Right renal cortex interstitium (tissue), 3 donors: ENCODE measurements at regions not wholly inside any gene's neighbourhood (a gene's known extent, or its start where the extent isn't known, plus 50 kb on each side); places are given as distances from the start of the nearest gene placed in this dataset.

Experiments used
- DNase-seq, 3 donors: peaks; one replicate each; pipeline ENCODE4 v3.0.0-alpha.2; 2013; ENCODE audit warnings: low read depth in 3 of 3, low spot score in 2 of 3

DNA sequence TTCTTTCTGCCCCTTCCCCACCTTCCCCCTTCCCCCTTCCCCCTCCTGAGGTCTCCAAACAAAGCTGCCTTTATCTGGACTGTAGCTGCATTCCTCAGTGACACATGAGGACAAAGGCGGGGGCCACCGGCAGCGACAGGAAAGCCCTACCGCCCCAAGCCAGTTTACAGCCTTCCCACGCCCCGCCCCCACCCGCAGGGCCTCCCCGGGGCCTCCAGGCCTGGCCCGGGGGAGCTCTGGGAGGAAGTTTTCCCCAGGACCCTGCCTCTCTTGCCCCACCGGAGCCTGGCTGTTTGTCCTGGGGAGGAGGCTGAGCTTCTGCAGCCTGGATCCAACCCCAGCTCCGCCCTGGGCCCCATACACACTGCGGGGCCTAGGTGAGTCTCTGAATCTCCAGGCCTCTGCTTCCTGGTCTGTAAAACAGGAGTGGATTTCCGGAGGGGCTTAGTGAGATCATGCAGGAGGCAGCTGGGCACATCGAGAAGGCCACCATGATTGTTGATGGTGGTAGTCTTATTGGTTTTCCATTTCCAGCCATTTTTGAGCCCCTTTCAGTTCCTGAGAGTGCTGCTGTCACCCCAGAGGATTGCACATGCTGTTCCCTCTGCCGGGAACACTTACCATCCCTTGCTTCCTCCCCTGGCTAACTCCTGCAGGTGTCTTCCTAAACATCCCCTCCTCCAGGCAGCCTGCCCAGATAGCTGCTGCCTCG is 130.7 kb downstream of the MN1 start:
- DNase-seq: peak in 1 of 3 donors; percentile 72

GRCh38 chr22:27671413-27671935 is 130.1 kb downstream of the MN1 start:
- DNase-seq: no peak

DNA sequence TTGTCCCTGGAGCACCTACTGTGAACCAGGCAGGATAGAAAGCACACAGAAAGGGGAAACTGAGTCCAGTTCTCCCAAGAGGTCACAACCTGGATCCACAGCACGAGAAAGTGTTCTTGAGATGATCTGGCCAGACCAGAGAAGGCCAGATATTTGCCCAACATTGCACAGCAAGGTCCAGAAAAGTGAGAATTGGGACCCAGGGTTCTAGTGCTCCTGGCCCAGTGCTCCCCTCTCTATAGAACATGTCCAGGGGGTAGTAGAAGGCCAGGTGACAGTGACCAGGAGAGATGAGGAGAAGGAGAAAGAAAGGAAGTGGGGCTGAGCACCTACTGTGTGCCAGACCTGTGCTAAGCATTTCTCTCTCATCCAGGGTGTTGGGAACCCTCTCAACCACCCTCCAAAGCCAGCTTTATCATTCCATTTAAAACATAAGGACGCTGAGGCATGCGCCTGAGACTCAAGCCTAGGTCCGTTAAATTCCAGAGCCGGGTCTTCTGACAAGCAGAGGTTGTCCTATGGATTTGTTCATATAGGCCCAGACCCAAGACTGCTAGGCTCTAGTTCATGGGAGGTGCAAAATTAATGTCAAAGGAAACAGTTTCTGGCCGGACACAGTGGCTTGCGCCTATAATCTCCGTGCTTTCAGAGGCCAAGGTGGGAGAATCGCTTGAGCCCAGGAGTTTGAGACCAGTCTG is 128.7 kb downstream of the MN1 start:
- DNase-seq: no peak

DNA sequence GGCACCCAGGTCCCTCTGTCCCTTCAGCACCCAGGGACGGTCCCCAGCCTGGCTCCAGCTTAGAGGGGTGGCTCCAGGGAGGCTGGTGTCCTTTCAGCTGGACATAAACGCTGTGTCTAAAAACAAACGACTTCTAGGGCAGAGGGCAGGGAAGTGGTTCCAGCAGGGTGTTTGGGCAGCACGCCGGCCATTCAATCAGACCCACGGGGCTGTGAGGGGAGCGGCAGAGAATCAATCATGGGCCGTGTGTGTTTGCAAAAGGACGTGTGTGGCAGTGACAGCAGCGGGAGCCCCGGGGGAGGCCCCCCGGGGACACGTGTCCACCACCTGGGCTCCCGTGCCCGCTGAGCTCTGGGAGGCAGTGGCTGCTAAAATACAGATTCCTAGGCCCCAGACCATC is 127.7 kb downstream of the MN1 start:
- DNase-seq: no peak

GRCh38 chr22:27674261-27674923 is 127.2 kb downstream of the MN1 start:
- DNase-seq: no peak

GRCh38 chr22:27676545-27677213 is 124.9 kb downstream of the MN1 start:
- no peak for DNase-seq

GRCh38 chr22:27677905-27678458 is 123.6 kb downstream of the MN1 start:
- DNase-seq: peak in 1 of 3 donors; percentile 33

DNA sequence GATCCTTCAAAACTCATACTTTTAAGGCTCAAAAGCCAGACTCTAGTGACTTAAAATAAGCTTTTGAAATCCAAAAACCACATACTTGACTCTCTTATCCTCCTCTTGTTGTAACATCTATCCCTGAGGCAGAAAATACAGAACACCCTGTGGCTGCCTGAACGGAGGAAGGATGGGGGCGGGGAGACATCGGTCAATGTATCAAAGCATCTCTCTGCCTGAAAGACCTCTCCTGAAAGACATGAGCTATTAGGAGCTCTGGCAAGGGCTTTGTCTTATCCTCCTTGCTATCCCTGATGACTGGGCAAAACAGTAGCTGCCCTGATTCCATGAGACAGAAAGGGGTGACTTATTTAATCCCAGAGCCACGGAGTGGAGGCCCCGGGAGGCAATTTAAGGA is 122.4 kb downstream of the MN1 start:
- DNase-seq: no peak

DNA sequence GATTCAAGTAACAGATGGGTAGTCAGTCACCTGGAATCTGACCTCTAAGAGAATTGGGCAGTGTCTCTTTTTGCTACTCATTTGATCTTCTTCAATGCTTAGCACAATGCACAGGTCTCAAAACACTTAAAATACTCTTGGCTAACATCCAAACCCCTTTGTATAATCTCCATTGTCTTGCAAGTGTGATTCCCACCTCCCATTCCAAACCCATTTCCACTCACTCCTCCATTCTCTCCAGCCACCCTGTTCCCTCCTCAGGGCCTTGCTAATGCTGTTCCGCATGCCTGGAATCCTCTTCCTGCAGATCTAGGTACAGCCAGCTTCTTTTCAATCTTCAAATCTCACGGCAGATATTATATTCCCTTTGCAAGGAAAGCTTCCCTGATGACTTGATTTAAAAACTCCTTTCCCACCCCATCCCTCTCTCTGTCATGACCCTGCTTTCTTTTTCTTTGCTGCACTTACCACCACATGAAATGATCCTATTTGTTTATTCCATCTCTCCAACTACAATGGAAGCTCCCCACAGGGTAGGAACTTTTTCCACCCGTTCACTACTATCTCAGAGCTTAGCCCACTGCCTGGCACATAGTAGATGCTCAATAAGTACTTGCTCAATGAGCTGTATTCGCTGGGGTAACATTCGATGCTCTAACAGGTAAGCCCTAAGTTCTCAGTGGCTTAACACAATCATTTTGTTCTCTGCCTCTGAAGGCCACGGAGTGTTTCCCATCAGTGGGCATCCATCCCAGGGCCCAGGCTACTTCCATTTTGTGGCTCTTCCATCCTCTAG is 121.7 kb downstream of the MN1 start:
- no peak for DNase-seq

- no peak for DNase-seq
These were observed 120.9 kb downstream of the MN1 start for GRCh38 chr22:27680636-27681035.

DNA sequence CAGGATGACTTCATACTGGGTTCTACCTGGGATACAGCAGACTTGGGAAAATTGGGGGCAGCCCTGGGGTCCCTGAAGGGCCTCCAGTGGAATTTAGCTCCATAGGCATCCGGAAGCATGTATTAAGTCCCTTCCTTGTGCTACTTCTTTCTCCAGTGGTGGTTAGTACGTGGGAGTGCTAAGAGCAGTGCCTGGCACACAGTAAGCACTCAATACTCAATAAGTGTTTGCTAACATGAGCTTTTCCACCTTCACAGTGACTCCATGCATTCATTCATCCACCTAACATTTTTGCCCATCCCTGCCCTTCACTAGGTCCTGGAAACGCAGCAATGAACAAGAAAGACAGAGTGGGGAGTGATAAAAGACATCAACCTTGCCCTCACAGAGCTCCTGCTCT is 120.5 kb downstream of the MN1 start:
- no peak for DNase-seq

GRCh38 chr22:27682437-27682836 is 119.1 kb downstream of the MN1 start:
- DNase-seq: no peak

- DNase-seq: no peak
These were observed 116.7 kb downstream of the MN1 start for GRCh38 chr22:27684901-27685300.

- no peak for DNase-seq
These were observed 116.0 kb downstream of the MN1 start for GRCh38 chr22:27685515-27685914.

DNA sequence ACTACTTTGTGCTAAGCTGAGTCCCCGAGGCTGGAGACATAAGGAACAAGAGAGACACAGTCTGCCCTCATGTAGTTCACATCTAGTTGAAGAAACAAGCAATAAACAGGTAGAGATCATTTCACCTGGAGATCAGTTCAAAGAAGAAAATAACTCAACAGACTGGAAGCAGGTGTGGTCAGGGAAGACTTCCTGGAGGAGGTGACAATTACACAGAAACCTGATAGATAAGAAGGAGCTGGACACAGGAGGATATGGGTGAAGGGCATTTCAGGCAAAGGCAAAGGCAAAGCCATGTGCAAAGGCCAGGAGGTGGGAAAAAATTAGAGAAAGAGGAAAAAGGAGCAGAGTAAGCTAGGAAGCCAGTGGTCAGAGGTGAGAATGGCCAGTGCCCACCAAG is 115.6 kb downstream of the MN1 start:
- no peak for DNase-seq

DNA sequence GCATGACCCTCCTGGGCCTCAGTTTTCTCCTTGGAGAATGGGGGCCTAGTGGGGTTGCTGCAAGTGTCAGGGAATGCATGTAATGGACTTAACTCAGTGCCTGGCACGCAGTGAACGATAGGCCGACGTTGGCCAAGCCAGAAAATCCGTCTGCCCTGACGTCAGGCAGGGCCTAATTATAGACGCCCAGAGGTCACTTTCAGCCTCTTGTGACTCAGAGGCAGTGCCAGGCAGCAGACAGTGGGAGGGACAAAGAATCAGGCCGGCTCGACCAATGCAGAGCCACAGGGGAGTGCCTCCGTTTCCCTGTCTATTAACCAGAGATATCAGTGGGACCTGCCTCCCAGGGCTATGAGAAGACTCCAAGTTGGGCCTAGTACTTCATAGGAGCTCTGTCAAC is 115.0 kb downstream of the MN1 start:
- DNase-seq: no peak

GRCh38 chr22:27687984-27688545 is 113.5 kb downstream of the MN1 start:
- no peak for DNase-seq

- DNase-seq: no peak
These were observed 111.9 kb downstream of the MN1 start for GRCh38 chr22:27689664-27690063.

DNA sequence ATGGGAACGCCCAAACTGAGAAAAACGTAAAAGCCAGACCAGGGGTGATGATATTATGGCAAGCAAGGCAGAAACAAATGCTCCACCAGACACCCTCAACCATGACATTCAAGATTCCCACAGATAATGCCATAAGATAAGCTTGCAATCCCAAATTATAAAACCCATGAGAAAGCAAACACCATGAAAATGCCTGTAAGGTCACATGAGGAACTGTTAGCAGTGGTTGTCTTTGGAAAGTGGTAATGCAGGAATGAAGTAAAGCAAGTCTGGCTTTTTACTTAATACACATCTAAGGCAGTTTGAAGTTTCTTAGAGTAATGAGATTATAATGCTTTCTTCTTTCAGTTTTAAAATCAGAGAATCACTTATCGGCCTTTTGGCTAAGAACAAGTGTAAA is 111.0 kb downstream of the MN1 start:
- DNase-seq: no peak

DNA sequence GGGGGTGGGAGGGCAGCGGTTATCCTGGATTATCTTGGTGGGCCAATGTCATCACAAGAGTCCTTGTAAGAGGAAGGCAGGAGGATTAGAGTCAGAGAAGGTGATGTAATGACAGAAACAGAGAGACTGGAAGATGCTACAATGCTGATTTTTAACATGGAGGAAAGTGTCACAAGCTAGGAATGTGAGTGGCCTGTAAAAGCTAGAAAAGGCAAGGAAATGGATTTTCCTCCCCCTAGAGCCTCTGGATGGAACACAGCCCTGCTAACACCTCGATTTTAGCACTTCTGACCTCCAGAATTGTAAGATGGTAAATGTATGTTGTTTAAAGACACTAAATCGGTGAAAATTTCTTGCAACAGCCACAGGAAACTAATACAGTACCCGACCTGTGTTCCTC is 109.3 kb downstream of the MN1 start:
- DNase-seq: no peak
